HEK293T (cell line): ENCODE measurements at regions not wholly inside any gene's neighbourhood (a gene's known extent, or its start where the extent isn't known, plus 50 kb on each side); places are given as distances from the start of the nearest gene placed in this dataset.
A peak's percentile ranks its signal among the peaks of the same experiment; 100 is the strongest.

Experiments used
- CTCF ChIA-PET: fragments of 350-600 bp; formaldehyde crosslinking; extraction: SDS; loops from one replicate; lab custom pipeline; 2021; ENCODE audit warnings: antibody characterized with exemption, inconsistent platforms; lab: Yijun Ruan, JAX
- POLR2A ChIA-PET: fragments of 350-600 bp; formaldehyde crosslinking; extraction: SDS; loops from one replicate; lab custom pipeline; 2020; ENCODE audit warnings: antibody characterized with exemption, inconsistent platforms; lab: Yijun Ruan, JAX
- DNase-seq: peaks from one replicate; pipeline ENCODE4 v3.0.0; 2012; ENCODE audit warnings: mixed read lengths; ENCODE audit errors: extremely low spot score
- ARNT ChIP-seq: fragments of 450-650 bp; IDR thresholded peaks from 2 replicates; pipeline ENCODE4 v1.6.1; 2017; ENCODE audit warnings: mild to moderate bottlenecking
- BHLHE40 ChIP-seq: fragments of 450-650 bp; IDR thresholded peaks from 2 replicates; pipeline ENCODE4 v1.6.1; 2016; ENCODE audit warnings: mild to moderate bottlenecking, moderate library complexity, borderline replicate concordance
- CTBP1 ChIP-seq: fragments of 450-650 bp; IDR thresholded peaks from 2 replicates; pipeline ENCODE4 v1.6.1; 2016; ENCODE audit warnings: borderline replicate concordance
- ELF4 ChIP-seq: fragments of 450-650 bp; IDR thresholded peaks from 2 replicates; pipeline ENCODE4 v1.6.1; 2017; ENCODE audit warnings: antibody characterized with exemption
- FOXA1 ChIP-seq: fragments of 450-650 bp; IDR thresholded peaks from 2 replicates; pipeline ENCODE4 v1.6.1; 2016; ENCODE audit warnings: mild to moderate bottlenecking
- FOXK2 ChIP-seq: fragments of 450-650 bp; IDR thresholded peaks from 2 replicates; pipeline ENCODE4 v1.6.1; 2016; ENCODE audit warnings: mild to moderate bottlenecking
- FOXM1 ChIP-seq: fragments of 450-650 bp; IDR thresholded peaks from 2 replicates; pipeline ENCODE4 v1.6.1; 2017; ENCODE audit warnings: mild to moderate bottlenecking, borderline replicate concordance
- HDGF ChIP-seq: fragments of 450-650 bp; IDR thresholded peaks from 2 replicates; pipeline ENCODE4 v1.6.1; 2017; ENCODE audit warnings: antibody characterized with exemption, borderline replicate concordance
- L3MBTL2 ChIP-seq: fragments of 450-650 bp; conservative IDR thresholded peaks from 2 replicates; pipeline ENCODE4 v1.6.1; 2016; ENCODE audit warnings: mild to moderate bottlenecking
- LEF1 ChIP-seq: fragments of 450-650 bp; IDR thresholded peaks from 2 replicates; pipeline ENCODE4 v1.6.1; 2017; ENCODE audit warnings: mild to moderate bottlenecking, borderline replicate concordance
- NFRKB ChIP-seq: fragments of 450-650 bp; IDR thresholded peaks from 2 replicates; pipeline ENCODE4 v1.6.1; 2016; ENCODE audit warnings: mild to moderate bottlenecking, moderate library complexity
- SP1 ChIP-seq: fragments of 450-650 bp; IDR thresholded peaks from 2 replicates; pipeline ENCODE4 v1.6.1; 2017
- SUZ12 ChIP-seq: fragments of 450-650 bp; IDR thresholded peaks from 2 replicates; pipeline ENCODE4 v1.6.1; 2016; ENCODE audit warnings: mild to moderate bottlenecking
- TARDBP ChIP-seq: fragments of 450-650 bp; IDR thresholded peaks from 2 replicates; pipeline ENCODE4 v1.6.1; 2016
- ZNF384 ChIP-seq: fragments of 450-650 bp; IDR thresholded peaks from 2 replicates; pipeline ENCODE4 v1.6.1; 2016
- TF ChIP-seq, protein P1 (sequence below): fragments of 450-650 bp; IDR thresholded peaks from 2 replicates; pipeline ENCODE4 v1.6.1; 2016

DNA sequence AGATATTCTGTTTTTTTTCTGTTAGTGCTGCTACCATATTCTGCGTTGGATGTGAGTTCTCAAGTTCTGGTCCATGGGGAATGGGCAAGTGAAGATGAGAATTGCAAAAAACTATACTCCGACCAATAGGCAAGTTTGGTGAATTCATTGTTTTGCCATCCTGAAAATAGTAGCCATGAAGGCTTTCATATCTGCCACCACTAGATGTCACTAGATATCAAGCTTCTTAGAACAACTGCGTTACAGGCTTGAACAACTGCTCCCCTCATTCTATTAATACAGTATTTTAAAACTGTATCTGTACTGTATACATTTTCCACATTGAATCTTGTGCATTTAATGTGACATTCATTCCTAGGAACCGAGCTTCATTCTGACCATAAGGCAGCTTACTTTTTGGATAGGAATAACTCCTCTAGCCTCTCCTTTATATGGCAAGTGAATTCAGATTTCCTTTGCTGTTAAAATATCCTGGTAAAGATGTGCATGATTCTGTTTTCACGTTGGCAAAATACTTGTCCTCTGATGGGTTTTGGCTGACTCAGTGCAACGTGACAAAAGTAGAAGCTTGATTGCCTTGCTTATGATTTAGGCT is 163.6 kb downstream of the SREK1 start:
- DNase-seq = peak; percentile 67
- ChIA-PET CTCF (interaction anchor here (0.7 to 2.2 kb wide), 4 partner anchors 129 to 462 kb away, joined by 3 to 9 read pairs (median 4); no protein-coding TSS in a partner anchor), POLR2A (no interaction called here)
- TF ChIP-seq FOXA1 (no peak), ARNT (no peak), TARDBP (no peak), NFRKB (no peak), CTBP1 (no peak)

GRCh38 chr5:66312266-66312665 is 168.2 kb downstream of the SREK1 start:
- no peak for TF ChIP-seq L3MBTL2
- no peak for TF ChIP-seq FOXA1
- no peak for TF ChIP-seq ELF4
- TF ChIP-seq BHLHE40 = no peak
- TF ChIP-seq ARNT = no peak
- no peak for TF ChIP-seq NFRKB
- TF ChIP-seq FOXM1 = no peak
- TF ChIP-seq LEF1 = no peak
- no peak for TF ChIP-seq SUZ12
- no peak for TF ChIP-seq ZNF384
- no peak for TF ChIP-seq HDGF
- TF ChIP-seq FOXK2 = no peak
- no peak for TF ChIP-seq TARDBP
- TF ChIP-seq, protein P1, sequence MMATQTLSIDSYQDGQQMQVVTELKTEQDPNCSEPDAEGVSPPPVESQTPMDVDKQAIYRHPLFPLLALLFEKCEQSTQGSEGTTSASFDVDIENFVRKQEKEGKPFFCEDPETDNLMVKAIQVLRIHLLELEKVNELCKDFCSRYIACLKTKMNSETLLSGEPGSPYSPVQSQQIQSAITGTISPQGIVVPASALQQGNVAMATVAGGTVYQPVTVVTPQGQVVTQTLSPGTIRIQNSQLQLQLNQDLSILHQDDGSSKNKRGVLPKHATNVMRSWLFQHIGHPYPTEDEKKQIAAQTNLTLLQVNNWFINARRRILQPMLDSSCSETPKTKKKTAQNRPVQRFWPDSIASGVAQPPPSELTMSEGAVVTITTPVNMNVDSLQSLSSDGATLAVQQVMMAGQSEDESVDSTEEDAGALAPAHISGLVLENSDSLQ = no peak
- TF ChIP-seq SP1 = no peak
- no peak for TF ChIP-seq CTBP1
- CTCF ChIA-PET = interaction anchor here (0.7 kb wide), 1 partner anchor 877 kb away, joined by 3 read pairs; no protein-coding TSS in a partner anchor
- POLR2A ChIA-PET = no interaction called here
- no peak for DNase-seq

- CTCF ChIA-PET = no interaction called here
- POLR2A ChIA-PET = no interaction called here
These were observed 171.7 kb downstream of the SREK1 start for GRCh38 chr5:66315784-66316183.

GRCh38 chr5:66322786-66323528 is 178.9 kb downstream of the SREK1 start:
- CTCF ChIA-PET = interaction anchor here (0.8 kb wide), 1 partner anchor 1964 kb away, joined by 5 read pairs; no protein-coding TSS in a partner anchor
- TF ChIP-seq TARDBP (no peak), ZNF384 (no peak), CTBP1 (no peak), ELF4 (no peak), BHLHE40 (no peak), SUZ12 (no peak), FOXA1 (no peak), L3MBTL2 (no peak), FOXK2 (no peak), ARNT (no peak), NFRKB (no peak), FOXM1 (no peak), HDGF (no peak)
- TF ChIP-seq, protein P1 = no peak
- no peak for DNase-seq
- POLR2A ChIA-PET = no interaction called here

More at GRCh38 chr5:66315784-66316183, 171.7 kb downstream of the SREK1 start:
- no peak for DNase-seq
- TF ChIP-seq FOXM1 (no peak), SP1 (no peak), SUZ12 (no peak), LEF1 (no peak), NFRKB (no peak), ZNF384 (no peak), FOXA1 (no peak), FOXK2 (no peak), CTBP1 (no peak), ARNT (no peak), TARDBP (no peak), HDGF (no peak), BHLHE40 (no peak), L3MBTL2 (no peak), ELF4 (no peak)
- TF ChIP-seq, protein P1 = no peak

DNA sequence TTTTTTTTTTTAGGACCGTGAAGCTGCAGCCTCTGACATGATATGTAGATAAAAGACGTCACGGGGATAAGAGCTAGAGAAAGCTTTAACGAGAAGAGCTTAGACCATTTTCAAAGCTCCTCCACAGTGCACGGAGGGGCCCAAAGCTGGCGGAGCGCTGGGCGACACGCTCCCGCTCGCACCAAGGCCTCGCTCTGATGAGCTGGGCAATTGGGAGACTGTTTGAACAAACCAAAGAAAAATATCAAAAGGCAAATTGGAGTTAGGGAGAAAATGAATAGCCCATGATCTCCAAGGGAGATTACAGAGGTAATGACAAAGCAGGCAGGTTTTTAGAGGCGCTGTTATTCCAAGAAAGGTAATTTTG is 179.4 kb downstream of the SREK1 start:
- DNase-seq = no peak
- ChIA-PET CTCF (interaction anchor here (0.8 kb wide), 1 partner anchor 1963 kb away, joined by 5 read pairs; no protein-coding TSS in a partner anchor), POLR2A (no interaction called here)
- no peak for TF ChIP-seq L3MBTL2
- no peak for TF ChIP-seq CTBP1
- TF ChIP-seq ARNT = no peak
- no peak for TF ChIP-seq FOXM1
- no peak for TF ChIP-seq FOXA1
- no peak for TF ChIP-seq SP1
- TF ChIP-seq NFRKB = no peak
- TF ChIP-seq HDGF = no peak
- TF ChIP-seq ELF4 = no peak
- no peak for TF ChIP-seq BHLHE40
- TF ChIP-seq, protein P1 = no peak
- TF ChIP-seq LEF1 = no peak
- no peak for TF ChIP-seq TARDBP
- no peak for TF ChIP-seq SUZ12
- no peak for TF ChIP-seq FOXK2
- no peak for TF ChIP-seq ZNF384
